ENCODE measurements at regions not wholly inside any gene's neighbourhood (a gene's known extent, or its start where the extent isn't known, plus 50 kb on each side); places are given as distances from the start of the nearest gene placed in this dataset.
A peak's percentile ranks its signal among the peaks of the same experiment; 100 is the strongest.

DNA sequence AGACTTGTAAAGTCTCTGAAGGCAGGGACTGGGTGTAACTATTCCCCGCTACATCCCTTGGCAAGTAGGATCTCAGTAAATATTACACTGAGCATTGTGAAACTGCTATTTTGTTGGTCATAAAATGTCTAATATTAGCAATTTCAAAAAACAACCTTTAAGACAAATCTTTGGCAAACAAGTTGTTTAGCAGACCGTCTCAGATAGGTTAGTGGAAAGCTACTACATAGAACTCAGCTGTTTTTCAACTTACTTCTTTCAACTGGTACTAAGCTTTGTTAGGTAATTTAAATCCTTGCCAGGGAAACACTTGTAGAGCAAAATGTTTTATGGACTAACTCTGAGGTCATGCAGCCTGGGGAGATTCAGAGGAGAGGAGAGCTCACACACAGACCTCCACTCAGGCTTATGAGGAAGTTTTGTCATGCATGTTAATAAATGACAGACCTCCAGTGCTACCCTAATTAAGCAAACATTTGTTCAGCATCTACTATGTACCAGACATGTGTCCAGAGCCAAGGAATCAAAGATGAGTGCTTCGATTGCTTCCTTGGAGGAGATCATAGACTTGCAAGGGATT lies 61.6 kb upstream of the STAC start:
- Histone ChIP-seq H3K9ac (replicated peaks in 1 of 4; ENCODE audit: extremely low read depth in 1 of 4, low read depth in 3 of 4, low read length in 3 of 4) (no peak overlapping the region), H3K4ac (replicated peaks; ENCODE audit: insufficient read length, low read depth, low read length) (no peak overlapping the region), H4K20me1 (replicated peaks in 1 of 2; ENCODE audit: control insufficient read depth in 1 of 2, insufficient read depth in 2 of 2, low read length in 2 of 2) (no peaks in the 10 kb centered on the region), H3K14ac (ENCODE audit: insufficient read length) (no peak overlapping the region), H3K56ac (replicated peaks; ENCODE audit: insufficient read length, low read depth, low read length) (no peak overlapping the region), H3K36me3 (ENCODE audit: control insufficient read depth in 2 of 4, insufficient read depth in 4 of 4, low read length in 3 of 4) (no peaks in the 10 kb centered on the region), H3K4me3 (ENCODE audit: extremely low read depth in 1 of 4, insufficient read depth in 2 of 4, low read depth in 3 of 4, low read length in 4 of 4) (no peak overlapping the region), H2AK5ac (ENCODE audit: low read depth, low read length) (no peak overlapping the region), H2BK20ac (ENCODE audit: low read length) (peak overlapping the region; percentile 62; the same call in 1 of the 2 replicates), H3K4me1 (replicated peaks in 1 of 4; ENCODE audit: control insufficient read depth in 3 of 4, insufficient read depth in 4 of 4, low read length in 3 of 4) (peaks cover 1 to 16% (median 5%) of the 10 kb centered on the region in 4 experiments; a peak in 5 of 7 replicates), H3K18ac (ENCODE audit: extremely low read depth, low read length) (no peak overlapping the region), H3K27ac (ENCODE audit: low read depth, low read length) (no peak overlapping the region), H4K5ac (ENCODE audit: insufficient read length, low read depth, low read length) (no peak overlapping the region), H3K79me1 (ENCODE audit: low read depth, low read length) (no peaks in the 10 kb centered on the region), H3K27me3 (replicated peaks in 1 of 4; ENCODE audit: control insufficient read depth in 3 of 4, extremely low read depth in 1 of 4, insufficient read depth in 3 of 4, low read length in 3 of 4) (no peaks in the 10 kb centered on the region), H4K91ac (replicated peaks; ENCODE audit: insufficient read length, low read length) (no peak overlapping the region), H4K8ac (ENCODE audit: extremely low read depth, insufficient read depth, low read length) (no peak overlapping the region), H3K23me2 (ENCODE audit: low read depth, low read length) (no peaks in the 10 kb centered on the region), H2AFZ (ENCODE audit: low read length) (no peak overlapping the region), H3K9me3 (ENCODE audit: insufficient read depth in 2 of 2, low read depth in 1 of 2, low read length in 1 of 2) (peaks cover 2 to 9% of the 10 kb centered on the region in 2 experiments; a peak in 2 of 4 replicates), H3K79me2 (ENCODE audit: control insufficient read depth in 1 of 2, insufficient read depth in 2 of 2, low read length in 2 of 2) (no peaks in the 10 kb centered on the region), H2BK120ac (replicated peaks; ENCODE audit: low read depth, low read length) (no peak overlapping the region), H2BK15ac (ENCODE audit: low read length) (no peak overlapping the region), H3K4me2 (ENCODE audit: insufficient read depth in 1 of 2, low read depth in 2 of 2, low read length in 2 of 2) (peak overlapping the region in 1 of 2 experiments; percentile 35; a peak in 2 of 4 replicates), H2BK12ac (ENCODE audit: low read depth, low read length) (no peak overlapping the region), H3K23ac (ENCODE audit: insufficient read length) (no peak overlapping the region), H2BK5ac (ENCODE audit: low read depth, low read length) (no peak overlapping the region; the same call in 1 of the 2 replicates)
- WGBS, 2 experiments (ENCODE audit: extremely low coverage in 1 of 2, insufficient coverage in 1 of 2, insufficient read length in 1 of 2, insufficient replicate concordance in 2 of 2, low coverage in 1 of 2, low lambda C conversion rate in 2 of 2, missing lambda C conversion rate in 1 of 2) = 94% methylated on average over 3 of the region's 3 CpGs; no CpG with 5 or more reads in 1 of the 2 experiments
- no peak for FAIRE-seq
- no peak for DNase-seq (ENCODE audit: low read depth in 1 of 2, low spot score in 2 of 2)
- no peak for TF ChIP-seq POU5F1 (IDR thresholded peaks at IDR 0.05; ENCODE audit: low read depth, low read length)
- TF ChIP-seq BRCA1 (IDR thresholded peaks at IDR 0.05; ENCODE audit: low read depth, low read length) = no peak
- no peak for TF ChIP-seq PHF8 (conservative IDR thresholded peaks at IDR 0.05; ENCODE audit: low read depth, low read length)
- TF ChIP-seq NRF1 (IDR thresholded peaks at IDR 0.05; ENCODE audit: low read depth, low read length) = no peak
- TF ChIP-seq TBP (IDR thresholded peaks at IDR 0.05; ENCODE audit: low read depth, low read length) = no peak
- no peak for TF ChIP-seq KDM4A (IDR thresholded peaks at IDR 0.05; ENCODE audit: low read depth, low read length, severe bottlenecking)
- CTCF ChIA-PET (ENCODE audit: partially characterized antibody) = interaction anchor here (1.7 kb wide), 1 partner anchor 11 kb away, joined by 4 read pairs; no protein-coding TSS in a partner anchor
- POLR2A ChIA-PET (ENCODE audit: partially characterized antibody) = no interaction called here

Data from H1 (cell line).